Ovary (tissue), 3 donors: ENCODE measurements at regions not wholly inside any gene's neighbourhood (a gene's known extent, or its start where the extent isn't known, plus 50 kb on each side); places are given as distances from the start of the nearest gene placed in this dataset.

Experiments
- EP300 ChIP-seq: sonication (generic); formaldehyde crosslinking; IDR thresholded peaks from one replicate; pipeline ENCODE4 v1.6.1; 2017; ENCODE audit warnings: antibody characterized with exemption
- POLR2A ChIP-seq: fragments of 450-650 bp; IDR thresholded peaks from one replicate; pipeline ENCODE4 v1.6.1; 2017; ENCODE audit warnings: antibody characterized with exemption, mild to moderate bottlenecking, moderate library complexity
- TF ChIP-seq, protein P1 (sequence below), 3 donors: fragments of 450-650 bp in 2 of 3; fragments of 200-600 bp in 1 of 3; IDR thresholded peaks; one replicate each; pipeline versions ENCODE4 v1.5.1 to v1.8.0; 2016 to 2022; ENCODE audit warnings: antibody characterized with exemption in 3 of 3, mild to moderate bottlenecking in 1 of 3
- donor health status: DM: no; HTN: no; CAD: no.

DNA sequence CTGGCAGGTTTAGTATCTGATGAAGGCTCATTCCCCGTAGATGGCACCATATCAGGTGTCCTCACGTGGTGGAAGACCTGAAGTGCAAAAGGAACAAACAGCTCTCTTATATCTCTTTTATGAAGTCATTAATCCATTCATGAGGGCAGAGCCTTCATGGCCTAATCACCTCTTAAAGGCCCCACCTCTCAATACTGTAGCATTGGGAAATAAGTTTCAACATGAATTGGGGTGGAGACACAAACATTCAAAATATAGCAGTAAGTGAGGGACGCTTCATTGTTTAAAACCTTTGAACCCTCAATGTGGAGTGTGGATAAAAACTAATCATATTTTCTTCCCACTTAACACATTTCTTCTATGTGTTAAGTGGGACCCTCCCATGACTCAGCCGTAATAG is 489.4 kb upstream of the WWC1 start:
- TF ChIP-seq POLR2A (no peak), EP300 (no peak)
- TF ChIP-seq, protein P1, sequence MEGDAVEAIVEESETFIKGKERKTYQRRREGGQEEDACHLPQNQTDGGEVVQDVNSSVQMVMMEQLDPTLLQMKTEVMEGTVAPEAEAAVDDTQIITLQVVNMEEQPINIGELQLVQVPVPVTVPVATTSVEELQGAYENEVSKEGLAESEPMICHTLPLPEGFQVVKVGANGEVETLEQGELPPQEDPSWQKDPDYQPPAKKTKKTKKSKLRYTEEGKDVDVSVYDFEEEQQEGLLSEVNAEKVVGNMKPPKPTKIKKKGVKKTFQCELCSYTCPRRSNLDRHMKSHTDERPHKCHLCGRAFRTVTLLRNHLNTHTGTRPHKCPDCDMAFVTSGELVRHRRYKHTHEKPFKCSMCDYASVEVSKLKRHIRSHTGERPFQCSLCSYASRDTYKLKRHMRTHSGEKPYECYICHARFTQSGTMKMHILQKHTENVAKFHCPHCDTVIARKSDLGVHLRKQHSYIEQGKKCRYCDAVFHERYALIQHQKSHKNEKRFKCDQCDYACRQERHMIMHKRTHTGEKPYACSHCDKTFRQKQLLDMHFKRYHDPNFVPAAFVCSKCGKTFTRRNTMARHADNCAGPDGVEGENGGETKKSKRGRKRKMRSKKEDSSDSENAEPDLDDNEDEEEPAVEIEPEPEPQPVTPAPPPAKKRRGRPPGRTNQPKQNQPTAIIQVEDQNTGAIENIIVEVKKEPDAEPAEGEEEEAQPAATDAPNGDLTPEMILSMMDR (IDR thresholded peaks at IDR 0.05) = no peak
